HG02870 (cell line): ENCODE measurements at regions not wholly inside any gene's neighbourhood (a gene's known extent, or its start where the extent isn't known, plus 50 kb on each side); places are given as distances from the start of the nearest gene placed in this dataset.
"Not testable (repeated sequence)": the region's sequence is repeated elsewhere in the genome, so short reads cannot be mapped to it uniquely, and the experiment has no call there.

Experiments
- ATAC-seq: cut with Tn5 transposase; IDR thresholded peaks from one replicate; pipeline ENCODE4 v1.9.1; 2021; ENCODE audit warnings: mild to moderate bottlenecking, moderate library complexity; ENCODE audit not compliant: unreplicated experiment

DNA sequence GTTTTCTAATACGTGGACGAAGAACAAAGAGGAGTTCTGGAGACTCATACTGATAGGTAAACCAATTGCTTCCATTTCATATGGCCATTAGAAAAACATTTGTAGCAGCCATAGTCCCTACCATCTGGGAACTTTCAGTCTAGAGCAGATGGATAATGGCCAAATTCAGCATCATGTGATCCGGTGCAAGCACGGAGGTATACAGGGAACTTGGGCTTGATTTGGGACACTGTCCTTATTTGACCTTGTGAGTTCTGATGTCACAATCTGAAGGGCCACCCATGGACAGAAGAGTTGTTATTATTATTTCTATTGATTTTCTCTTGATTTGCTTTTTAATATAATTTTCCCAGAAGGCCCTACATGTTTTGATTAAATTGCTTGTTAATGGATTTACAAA is 154.6 kb upstream of the ZNF267 start:
- ATAC-seq: no peak

DNA sequence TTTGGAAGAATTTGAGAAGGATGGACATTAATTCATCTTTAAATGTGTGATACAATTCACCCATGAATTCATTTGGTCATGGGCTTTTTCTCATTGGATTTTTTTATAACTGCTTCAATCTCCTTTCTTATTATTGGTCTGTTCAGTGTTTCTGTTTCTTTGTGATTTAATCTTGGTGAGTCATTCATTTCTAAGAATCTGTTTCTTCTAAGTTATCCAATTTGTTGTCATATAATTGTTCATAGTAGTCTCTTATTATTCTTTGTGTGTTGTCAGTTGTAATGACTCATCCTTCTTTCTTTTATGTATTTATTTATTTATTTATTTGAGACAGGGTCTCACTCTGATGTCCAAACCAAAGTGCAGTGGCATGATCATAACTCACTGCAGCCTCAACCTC is 146.1 kb upstream of the ZNF267 start:
- ATAC-seq: no peak

DNA sequence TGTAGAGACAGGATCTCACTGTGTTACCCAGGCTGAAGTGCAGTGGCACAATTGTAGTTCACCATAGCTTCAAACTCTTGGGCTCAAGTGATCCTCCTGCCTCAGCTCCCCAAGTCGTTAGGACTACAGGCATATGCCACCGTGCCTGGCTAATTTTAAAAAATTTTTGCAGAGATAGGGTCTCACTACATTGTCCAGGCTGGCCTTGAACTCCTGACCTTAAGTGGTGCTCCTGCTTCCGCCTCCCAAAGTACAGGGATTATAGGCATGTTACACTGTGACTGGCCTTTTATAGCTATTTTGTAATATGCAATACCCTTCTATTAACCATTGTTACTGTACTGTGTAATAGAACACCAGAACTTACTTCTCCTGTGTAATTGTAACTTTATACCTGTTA is 139.3 kb upstream of the ZNF267 start:
- ATAC-seq: no peak

DNA sequence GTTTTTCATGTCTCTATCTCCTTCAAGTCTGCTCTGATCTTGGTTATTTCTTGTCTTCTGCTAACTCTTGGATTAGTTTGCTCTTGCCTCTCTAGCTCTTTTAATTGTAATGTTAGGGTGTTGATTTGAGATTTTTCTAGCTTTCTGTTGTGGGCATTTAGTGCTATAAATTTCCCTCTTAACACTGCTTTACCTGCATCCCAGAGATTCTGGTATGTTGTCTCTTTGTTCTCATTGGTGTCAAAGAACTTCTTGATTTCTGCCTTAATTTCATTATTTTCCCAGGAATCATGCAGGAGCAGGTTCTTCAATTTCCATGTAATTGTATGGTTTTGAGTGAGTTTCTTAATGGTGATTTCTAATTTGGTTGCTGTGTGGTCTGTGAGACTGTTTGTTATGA is 128.5 kb upstream of the ZNF267 start:
- ATAC-seq: not testable (repeated sequence)

DNA sequence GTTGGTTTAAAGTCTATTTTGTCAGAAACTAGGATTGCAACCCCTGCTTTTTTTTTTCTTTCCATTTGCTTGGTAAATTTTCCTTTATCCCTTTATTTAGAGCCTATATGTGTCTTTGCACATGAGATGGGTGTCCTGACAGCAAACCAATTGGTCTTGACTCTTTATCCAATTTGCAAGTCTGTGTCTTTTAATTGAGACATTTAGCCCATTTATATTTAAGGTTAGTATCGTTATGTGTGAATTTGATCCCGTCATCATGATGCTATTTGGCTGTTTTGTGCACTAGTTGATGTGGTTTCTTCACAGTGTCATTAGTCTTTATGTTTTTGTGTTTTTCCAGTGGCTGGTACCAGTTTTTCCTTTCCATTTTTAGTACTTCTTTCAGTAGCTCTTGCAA is 127.7 kb upstream of the ZNF267 start:
- ATAC-seq: no peak

DNA sequence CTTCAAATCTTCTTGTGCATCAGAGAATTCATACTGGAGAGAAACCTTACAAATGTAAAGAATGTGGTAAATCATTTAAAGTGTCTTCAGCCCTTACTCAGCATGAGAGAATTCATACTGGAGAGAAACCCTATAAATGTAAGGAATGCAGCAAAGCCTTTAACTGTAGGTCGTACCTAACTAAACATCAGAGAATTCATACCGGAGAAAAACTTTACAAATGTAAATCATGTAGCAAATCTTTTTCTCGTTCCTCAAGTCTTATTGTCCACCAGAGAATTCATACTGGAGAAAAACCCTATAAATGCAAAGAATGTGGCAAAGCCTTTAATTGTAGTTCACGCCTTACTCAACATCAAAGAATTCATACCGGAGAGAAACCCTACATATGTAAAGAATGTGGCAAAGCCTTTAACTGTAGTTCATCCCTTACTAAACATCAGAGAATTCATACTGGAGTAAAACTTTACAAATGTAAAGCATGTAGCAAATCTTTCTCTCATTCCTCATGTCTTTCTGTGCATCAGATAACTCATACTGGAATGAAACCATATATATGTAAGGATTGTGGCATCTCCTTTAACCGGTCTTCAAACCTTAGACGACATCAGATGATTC is 118.5 kb upstream of the ZNF267 start:
- no peak for ATAC-seq

DNA sequence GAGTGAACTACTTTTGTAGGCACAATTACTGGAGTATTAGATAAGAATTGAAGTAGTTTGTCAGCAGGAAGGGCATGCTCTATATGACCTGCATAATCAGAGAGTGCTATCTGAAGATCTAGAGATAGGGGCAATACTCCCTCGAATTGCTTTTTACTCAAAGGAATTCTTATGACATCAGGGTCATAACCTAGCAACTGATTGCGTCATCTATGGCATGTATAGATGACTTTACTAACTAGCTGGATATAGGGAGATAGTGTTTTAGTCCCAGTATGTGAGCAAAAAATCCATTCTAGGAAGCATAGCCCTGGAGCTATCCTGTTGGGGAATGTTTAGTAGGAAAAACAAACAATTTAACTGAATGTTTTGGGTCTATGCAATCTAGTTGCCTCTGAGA is 109.5 kb upstream of the ZNF267 start:
- no peak for ATAC-seq

DNA sequence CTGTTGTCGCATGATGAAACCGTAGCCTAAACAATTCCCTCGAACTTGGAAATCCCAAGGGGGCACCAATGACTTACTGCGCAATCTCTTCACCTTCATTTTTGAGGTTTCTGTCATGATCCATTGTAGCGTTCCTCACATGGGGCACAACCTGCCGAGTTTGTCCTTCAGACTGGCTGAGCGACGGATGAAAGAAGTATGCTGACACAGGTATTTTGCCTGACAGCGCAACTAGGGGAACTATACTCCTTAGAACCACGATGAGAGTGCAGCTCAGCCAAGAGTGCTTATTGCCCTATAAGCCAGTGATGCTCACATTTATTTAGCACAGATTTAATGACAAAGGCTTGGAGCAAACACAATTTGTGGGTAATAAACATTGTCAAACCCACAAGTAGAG is 106.3 kb upstream of the ZNF267 start:
- no peak for ATAC-seq

DNA sequence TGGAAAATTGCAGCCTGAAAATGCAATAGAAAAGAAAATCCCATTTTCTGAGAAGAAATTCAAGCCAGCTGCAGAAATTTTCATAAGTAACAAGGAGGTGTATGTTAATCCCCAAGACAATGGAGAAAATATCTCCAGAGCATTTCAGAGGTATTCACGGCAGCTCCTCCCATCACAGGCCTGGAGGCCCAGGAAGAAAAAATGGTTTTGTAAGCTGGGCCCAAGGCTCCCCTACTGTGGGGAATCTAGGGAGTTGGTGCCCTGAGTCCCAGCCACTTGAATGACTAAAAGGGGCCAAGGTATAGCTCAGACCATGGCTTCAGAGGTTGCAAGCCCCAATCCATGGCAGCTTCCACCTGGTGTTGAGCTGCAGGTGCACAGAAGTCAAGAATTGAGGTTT is 93.3 kb upstream of the ZNF267 start:
- ATAC-seq: no peak

DNA sequence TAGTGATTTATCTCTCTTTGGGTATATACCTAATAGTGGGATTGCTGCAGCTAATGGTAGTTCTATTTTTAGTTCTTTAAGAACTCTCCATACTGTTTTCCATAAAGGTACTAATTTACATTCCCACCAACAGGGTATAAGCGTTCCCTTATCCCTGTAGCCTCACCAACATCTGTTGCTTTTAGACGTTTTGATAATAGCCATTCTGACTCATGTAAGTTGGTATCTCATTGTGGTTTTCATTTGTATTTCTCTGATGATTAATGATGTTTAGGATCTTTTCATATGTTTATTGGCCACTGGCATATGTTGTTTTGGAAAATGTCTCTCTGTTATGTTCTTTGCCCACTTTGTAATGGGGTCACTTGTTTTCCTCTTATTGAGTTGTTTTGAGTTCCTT is 88.5 kb upstream of the ZNF267 start:
- no peak for ATAC-seq

DNA sequence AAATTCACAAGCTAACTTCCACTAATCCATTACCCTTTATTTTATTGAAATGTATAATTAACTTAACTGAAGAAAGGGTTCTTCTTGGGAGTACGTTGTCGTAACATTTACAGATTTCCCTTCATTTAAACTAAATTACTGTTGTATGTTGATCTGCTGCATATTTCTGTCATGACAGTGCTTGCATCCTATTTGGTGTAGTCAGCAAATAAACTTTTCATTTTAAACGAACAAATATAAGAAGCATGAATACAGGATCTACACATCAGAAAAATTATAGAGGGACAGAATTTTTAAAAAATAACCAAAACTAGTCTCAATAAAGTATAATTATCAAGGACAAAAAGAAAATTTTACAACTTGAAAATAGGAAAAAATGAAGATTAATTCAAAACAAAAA is 66.5 kb upstream of the ZNF267 start:
- no peak for ATAC-seq

DNA sequence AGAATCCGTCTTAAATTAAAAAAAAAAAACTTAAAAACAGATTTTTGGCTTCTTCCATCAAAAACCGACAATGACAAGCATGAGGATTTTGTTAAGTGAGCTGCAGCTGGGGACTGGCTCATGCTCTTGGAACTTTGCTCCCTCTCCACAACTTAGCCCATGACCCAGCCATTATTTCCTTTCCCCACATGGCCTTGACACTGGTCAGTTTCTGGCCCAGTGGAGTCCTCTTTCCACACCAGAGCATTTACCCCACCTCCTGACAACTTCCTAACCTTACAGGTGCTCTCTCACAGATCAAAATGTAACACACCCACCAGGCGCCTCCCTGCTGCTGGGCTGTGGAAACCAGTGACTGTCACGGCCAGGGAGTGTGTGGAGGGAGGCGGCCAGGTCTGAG is 62.7 kb upstream of the ZNF267 start:
- ATAC-seq: no peak

DNA sequence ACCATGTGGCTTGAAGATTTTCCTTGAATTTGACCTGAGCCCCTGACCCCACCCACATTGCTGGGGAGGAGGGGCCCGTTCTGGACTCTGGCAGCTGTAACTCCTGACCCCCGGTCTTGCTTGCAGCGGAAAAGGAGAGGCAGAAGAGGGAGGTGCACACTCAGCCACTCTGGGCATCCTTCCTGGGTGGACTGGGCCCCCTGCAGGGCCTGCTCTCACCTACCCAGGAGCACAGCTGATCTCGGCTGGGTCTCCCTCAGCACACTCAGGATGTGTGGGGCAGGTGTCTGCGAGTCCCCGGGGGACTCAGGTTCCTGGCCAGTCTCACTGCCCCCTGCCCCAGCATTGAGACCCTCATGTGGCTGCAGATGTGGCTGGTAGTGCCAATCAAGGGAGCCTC is 57.5 kb upstream of the ZNF267 start:
- ATAC-seq: not testable (repeated sequence)

DNA sequence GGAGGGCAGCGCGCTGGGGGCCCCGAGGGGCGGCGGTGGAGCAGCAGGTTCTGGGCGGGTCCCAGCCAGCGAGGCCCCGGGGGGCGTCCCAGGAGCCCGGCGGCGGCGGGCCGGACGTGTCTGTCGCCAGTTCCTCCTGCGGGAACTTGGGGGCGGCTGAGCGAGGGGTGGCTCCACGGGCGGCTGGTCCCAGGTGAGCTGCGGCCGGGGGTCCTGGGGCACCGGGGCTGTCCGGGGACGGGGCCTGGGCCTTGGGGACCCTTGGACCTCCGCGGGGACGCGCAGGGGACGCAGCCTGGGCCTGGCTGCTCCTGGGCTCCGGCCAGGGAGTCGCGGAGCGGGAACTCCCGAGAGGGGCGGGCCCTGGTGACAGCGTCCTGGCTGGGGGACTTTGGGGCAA is 54.2 kb upstream of the ZNF267 start:
- ATAC-seq: no peak

DNA sequence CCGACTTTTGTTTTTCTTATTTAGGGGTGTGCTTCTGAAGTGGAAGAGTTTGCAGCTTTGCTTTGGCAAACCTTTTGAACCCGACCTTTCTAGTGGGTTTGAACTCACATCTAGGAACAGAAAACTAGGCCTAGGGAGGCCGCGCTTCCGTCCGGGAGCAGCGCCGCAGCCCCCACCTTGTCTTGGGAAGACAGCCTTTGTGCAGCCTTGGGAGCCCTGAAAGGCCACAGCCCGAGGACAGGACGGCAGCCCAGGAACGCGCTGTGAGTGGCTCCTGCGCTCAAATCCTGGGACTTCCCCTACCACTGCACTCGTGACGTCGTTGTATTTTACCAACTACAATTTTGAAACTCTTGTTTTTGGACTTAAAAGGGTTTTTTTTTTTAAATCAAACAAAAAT is 53.7 kb upstream of the ZNF267 start:
- no peak for ATAC-seq
